GM10266 (cell line): ENCODE measurements at regions not wholly inside any gene's neighbourhood (a gene's known extent, or its start where the extent isn't known, plus 50 kb on each side); places are given as distances from the start of the nearest gene placed in this dataset.

Source experiments
- DNase-seq: peaks from one replicate; pipeline ENCODE4 v3.0.0; 2012; ENCODE audit errors: extremely low spot score
- TF ChIP-seq, protein P1 (sequence below): IDR thresholded peaks from 2 replicates; pipeline ENCODE4 v1.5.1; 2012; ENCODE audit warnings: mild to moderate bottlenecking, low read depth; ENCODE audit not compliant: control insufficient read depth, insufficient read depth; ENCODE audit errors: missing control alignments

DNA sequence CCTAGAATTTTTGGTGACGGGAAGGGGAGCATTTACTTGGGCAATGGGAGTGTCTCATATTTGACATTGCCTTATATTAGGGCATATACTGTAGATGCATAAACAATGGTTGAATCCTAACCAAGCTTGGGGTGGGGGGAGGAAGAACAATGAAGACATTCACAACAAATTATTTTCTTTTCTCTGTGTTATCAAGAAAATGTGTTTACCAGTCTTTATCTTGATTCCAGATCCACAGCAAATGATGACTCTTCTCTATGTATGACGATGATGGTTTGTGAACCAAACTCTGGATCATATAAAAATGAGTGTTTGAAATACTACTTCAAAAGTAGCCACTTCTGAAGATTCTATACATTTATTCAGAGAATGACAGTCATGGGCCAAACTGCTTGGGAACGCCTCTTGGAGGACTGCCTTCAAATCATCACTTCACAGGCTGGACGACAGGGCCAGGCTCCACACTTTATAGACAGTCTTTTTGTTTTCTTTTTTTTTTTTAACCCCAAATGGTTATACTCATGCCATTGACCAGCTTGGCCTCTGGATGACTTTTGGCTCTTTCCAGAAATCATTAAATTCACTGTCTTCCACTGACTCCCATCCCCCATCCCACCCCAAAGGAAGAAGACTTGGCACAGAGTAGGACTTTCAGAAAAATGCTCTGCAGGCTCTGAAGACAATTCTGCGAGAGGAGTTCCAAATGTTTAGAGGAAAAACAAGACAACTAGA lies 123.8 kb upstream of the LIFR start:
- TF ChIP-seq, protein P1, sequence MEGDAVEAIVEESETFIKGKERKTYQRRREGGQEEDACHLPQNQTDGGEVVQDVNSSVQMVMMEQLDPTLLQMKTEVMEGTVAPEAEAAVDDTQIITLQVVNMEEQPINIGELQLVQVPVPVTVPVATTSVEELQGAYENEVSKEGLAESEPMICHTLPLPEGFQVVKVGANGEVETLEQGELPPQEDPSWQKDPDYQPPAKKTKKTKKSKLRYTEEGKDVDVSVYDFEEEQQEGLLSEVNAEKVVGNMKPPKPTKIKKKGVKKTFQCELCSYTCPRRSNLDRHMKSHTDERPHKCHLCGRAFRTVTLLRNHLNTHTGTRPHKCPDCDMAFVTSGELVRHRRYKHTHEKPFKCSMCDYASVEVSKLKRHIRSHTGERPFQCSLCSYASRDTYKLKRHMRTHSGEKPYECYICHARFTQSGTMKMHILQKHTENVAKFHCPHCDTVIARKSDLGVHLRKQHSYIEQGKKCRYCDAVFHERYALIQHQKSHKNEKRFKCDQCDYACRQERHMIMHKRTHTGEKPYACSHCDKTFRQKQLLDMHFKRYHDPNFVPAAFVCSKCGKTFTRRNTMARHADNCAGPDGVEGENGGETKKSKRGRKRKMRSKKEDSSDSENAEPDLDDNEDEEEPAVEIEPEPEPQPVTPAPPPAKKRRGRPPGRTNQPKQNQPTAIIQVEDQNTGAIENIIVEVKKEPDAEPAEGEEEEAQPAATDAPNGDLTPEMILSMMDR: no peak
- DNase-seq: no peak

DNA sequence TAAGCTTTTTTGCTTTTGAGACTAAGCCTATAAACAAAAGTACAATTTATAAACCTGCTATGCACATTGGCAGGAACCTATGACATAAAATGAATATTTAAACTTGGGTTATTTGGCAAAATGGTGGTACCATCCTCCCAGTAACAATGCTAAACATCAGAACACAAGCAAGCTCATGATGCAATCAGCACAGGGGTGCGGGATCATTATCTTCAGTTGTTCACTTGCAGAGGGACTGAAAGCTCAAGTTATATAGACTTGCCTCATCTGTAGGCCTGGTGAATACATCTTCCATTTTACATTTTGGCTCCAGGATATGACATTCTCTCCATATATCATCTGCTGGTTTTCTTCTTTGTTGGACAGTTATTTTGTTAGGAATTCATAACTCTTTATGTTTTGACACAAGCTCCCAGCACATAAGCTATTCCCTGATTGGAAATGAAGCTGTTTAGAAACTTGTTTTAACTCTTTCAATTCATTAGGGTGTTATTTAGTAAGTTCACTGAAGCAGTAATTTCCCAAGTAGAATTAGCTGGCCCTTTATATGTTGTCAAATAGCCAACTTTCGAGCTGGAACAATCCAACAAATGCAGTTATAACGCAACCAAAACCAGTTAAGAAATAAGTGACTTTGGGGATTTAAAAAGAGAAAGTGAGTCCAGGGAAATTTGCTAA lies 124.7 kb upstream of the LIFR start:
- TF ChIP-seq, protein P1: no peak
- no peak for DNase-seq

DNA sequence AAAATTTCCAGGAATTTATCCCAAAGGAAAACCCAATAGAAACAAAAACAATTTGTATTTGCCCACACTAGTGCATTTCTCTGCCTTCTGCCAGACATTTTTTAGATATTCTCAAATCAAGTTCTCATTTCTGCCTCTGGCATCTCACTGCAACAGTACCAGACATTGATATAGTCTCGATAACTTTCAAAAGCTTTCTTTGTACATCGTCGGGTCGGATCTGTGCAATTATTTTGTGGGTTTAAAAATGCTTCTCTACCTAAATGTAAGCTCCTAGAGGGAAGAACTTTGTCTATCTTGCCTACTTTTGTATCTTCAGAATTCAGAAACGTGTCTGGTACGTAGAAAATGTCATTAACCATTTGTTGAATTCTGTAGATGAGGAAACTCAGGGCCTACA lies 125.5 kb upstream of the LIFR start:
- TF ChIP-seq, protein P1: no peak
- no peak for DNase-seq

DNA sequence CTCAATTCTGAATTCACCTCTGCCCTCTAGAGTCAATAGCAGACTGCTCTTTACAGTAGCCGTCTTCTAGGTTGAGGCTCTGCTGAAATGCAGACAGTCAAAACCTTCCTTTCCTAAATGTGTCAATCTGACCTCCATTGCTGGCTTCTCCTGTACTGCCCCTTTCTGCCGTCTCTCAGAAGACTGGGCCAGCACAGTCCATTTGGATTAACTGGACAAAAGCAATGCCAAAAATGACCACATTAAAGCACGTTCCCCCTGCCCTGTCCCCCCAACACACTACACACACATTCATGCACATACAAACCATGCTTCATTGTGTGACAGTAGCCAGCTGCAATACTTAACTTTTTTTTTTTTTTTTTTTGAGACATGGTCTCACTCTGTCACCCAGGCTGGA lies 130.2 kb upstream of the LIFR start:
- TF ChIP-seq, protein P1: no peak
- DNase-seq: no peak

DNA sequence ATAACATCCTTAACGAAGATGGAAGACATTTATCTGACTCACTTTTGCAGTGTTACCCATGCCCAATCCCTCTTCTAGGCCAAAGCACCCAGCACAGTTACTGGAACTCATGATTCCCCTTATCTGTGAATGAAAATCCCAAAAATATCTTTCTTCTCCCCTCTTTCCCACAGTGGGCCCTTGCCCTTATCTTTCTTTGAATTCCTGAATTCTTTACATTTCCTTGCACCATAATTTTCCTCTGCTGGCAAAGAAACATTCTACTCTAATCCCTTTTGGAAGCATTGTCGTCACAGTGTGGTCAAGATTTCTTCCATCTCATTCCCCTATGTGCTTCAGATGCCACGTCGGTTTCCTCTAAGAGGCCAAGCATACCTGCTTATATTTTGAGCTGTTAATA lies 135.9 kb upstream of the LIFR start:
- DNase-seq: no peak
- TF ChIP-seq, protein P1: no peak

DNA sequence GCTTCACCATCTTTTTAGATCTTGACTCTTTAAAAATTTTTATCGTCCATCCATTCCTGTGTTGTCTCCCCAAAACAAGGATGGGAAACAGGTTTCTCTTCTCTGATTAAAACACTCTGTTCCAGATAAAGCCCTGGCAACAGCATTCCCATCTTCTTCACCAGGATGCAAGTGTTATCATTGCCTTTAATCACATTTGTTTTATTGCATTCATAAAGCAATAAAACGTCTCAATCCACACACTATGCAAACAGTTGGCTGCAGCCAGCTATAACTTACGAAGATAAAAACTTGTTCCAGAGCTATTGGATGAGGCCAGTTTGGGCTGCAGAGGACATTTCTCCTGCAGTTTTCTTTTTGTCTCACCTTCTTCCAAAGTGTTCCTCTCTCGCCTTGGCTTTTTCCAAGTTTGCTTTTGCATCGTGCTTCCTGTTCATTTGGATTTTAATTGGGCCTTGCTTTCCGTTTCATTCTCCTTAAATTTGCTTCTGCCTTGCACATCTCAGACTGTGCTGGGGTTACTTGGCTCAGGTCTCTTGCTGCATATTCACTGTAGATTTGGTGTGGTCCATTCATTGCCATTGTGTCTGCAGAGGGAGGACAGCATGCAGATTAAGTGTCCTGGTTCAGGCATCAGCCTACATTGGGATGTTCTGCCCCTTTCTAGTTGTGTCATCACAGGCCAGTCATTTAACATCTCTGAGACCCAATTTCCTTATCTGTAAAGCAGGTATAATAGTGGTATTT lies 136.5 kb upstream of the LIFR start:
- TF ChIP-seq, protein P1: no peak
- no peak for DNase-seq
